Fibroblast of skin of right quadriceps (primary cell): ENCODE measurements at regions not wholly inside any gene's neighbourhood (a gene's known extent, or its start where the extent isn't known, plus 50 kb on each side); places are given as distances from the start of the nearest gene placed in this dataset.

Experiments
- DNase-seq: peaks from one replicate; pipeline ENCODE4 v3.0.0-alpha.2; 2013

- no peak for DNase-seq
These were observed 73.0 kb upstream of the PGR start for GRCh38 chr11:101202614-101203013.

- no peak for DNase-seq
These were observed 69.8 kb upstream of the PGR start for GRCh38 chr11:101199416-101199815.

DNA sequence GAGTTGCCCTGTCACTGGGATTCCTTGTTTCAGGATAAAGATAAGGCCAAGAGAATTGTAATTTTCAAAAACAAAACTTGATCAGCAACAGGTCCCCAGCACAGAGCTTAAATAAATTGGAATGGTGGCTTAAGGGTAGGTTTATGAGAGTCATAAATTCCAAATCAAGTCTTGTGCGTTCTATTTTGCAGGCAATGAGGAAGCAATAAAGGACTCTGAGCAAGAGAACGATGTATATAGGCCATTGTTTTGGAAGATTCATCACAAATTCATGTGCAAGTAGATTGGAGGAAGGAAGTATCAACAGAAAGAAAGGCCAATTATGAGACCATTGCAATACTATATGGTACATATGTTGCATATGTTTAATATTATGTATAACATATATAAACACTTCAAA lies 65.7 kb upstream of the PGR start:
- no peak for DNase-seq

- DNase-seq, result no peak
These were observed 59.2 kb upstream of the PGR start for GRCh38 chr11:101188801-101189200.

DNA sequence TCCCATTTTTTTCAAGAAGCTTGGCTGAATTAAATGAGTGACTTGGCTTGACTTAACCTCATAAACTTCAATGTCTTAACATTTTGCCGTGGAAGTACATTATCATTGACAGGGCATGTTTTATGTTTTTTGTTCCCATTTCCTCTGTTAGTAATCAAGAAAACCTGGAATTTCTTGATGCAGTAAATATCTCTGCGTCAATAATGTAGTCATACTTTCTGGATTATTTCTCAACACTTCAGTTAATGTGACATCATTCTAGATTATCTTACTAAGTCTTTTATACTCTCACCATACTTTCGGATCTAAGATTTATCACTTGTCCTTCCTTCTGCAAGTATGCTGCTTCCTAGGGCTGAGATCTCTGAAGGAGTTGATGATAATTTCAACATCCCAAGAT lies 58.6 kb upstream of the PGR start:
- DNase-seq, result no peak

DNA sequence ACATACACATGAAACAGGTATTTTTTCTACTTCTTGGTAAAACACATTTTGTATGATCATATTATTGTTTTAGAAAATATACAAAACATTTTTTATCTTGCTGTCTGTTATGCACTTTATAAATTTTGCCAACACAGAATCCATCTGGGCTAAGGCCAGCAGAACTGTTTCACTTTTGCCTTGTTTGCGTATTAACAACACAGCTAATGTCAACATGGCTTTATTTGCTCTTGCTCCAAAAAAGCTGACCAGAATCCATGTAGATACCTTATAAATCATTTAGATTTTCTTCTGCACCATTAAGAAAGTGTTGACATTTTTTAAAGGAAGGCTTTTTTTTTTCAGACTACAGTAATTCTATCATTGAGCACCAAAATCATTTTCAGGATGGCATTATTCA lies 58.1 kb upstream of the PGR start:
- no peak for DNase-seq

- DNase-seq, result no peak
These were observed 56.4 kb upstream of the PGR start for GRCh38 chr11:101185985-101186384.

GRCh38 chr11:101182467-101182866 lies 52.9 kb upstream of the PGR start:
- DNase-seq, result no peak

DNA sequence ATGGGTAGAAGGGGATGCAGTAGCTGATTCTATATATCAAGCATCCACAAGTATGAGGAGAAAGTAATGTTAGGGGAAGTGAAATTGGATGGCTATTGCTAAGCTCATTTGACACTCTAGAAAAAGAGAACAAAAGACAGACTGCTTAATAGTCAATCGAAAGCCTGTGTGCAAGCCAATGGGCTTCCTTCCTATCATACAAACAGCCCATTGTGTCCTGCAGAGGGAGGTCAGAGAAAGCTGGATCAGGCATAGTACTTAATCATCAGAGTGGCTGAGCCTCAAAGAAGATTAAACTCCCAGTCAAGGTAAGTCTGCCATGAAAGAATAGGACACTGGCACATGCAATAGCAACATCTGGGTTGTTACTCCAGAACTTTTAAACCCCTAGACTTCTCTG lies 50.9 kb upstream of the PGR start:
- DNase-seq, result no peak
